GM18502 (cell line): ENCODE measurements at regions not wholly inside any gene's neighbourhood (a gene's known extent, or its start where the extent isn't known, plus 50 kb on each side); places are given as distances from the start of the nearest gene placed in this dataset.
"Not testable (repeated sequence)": the region's sequence is repeated elsewhere in the genome, so short reads cannot be mapped to it uniquely, and the experiment has no call there.

Experiments used
- ATAC-seq: cut with Tn5 transposase; IDR thresholded peaks from one replicate; pipeline ENCODE4 v1.9.1; 2021; ENCODE audit warnings: mild to moderate bottlenecking; ENCODE audit not compliant: unreplicated experiment, poor library complexity

DNA sequence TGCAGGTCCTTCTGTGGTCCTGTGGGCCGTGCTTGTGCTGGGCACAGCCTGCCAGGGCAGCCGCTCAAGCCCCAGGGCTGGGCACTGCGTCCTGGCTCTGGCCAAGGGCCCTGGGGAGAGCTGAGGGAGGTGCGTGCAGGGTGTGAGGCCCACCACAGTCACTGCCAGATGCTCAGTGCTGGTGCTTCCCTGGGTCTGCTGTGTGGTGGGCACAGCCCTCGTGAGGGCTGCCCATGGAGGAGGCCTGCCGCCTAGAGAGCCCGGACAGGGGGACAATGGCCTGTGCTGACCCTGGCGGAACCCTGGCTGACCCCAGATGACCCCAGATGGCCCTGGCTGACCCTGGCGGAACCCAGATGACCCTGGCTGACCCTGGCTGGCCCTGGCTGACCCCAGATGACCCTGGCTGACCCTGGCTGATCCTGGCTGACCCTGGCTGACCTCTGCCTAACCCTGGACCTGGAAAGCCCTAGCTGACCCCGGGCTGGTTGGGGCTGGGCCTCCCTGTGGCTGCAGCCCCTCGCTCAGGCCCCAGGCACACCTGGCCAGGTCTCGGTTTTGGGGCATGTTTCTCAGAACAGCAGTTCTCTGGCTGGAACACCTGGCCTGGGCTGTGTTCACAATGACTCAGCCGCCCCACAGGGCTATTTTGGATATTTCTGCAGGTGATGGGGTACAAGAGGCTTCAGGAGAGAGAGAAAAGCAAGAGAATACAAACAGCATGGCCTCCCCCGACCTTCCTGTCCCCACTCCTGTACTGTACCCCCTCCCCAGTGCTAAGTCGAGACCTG is 55.4 kb downstream of the TMEM121 start:
- peak; percentile 40 for ATAC-seq

DNA sequence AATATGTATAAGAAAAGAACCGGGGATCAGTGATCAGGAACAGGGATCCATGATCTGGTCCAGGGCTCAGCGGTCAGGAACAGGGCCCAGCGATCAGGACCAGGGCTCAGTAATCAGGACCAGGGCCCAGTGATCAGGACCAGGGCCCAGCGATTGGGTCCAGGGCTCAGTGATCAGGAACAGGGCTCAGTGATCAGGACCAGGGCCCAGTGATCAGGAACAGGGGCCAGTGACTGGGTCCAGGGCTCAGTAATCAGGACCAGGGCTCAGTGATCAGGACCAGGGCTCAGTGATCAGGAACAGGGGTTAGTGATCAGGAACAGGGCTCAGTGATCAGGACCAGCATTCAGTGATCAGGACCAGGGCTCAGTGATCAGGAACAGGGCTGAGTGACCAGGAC is 56.3 kb downstream of the TMEM121 start:
- peak; percentile 14 for ATAC-seq

DNA sequence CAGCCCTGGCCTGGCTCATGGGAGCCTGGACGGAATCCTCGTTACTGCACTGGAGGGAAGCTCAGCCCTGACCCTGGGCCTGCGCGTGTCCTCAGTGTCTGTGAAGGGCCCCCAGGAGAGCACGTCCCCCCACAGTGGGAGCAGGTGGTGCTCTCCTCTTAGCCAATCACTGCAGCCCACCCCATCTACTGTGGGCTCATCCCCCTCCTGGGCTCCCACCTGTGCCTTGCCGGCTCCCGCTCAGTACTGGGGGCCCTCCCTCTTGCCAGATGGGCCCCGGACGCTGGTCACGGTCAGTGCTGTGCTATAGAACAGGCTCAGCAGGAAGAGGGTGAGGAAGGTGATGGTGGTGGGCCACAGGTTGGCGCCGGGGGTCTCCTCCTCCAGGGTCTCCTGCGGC is 57.5 kb downstream of the TMEM121 start:
- ATAC-seq = not testable (repeated sequence)

DNA sequence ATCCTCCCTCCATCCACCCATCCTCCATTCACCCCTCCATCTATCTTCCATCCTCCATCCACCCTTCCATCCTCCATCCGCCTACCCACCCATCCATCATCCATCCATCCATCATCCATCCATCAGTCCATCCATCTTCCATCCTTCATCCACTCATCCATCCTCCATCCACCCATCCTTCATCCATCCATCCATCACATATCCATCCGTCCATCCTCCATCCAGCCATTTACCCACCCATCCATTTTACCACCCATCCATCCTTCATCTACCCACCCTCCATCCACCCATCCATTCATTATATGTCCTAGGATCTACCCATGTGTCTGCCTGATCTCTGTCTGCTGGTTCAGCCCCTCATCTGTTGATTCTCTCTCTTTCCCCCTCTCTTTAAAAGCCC is 58.9 kb downstream of the TMEM121 start:
- ATAC-seq = not testable (repeated sequence)

DNA sequence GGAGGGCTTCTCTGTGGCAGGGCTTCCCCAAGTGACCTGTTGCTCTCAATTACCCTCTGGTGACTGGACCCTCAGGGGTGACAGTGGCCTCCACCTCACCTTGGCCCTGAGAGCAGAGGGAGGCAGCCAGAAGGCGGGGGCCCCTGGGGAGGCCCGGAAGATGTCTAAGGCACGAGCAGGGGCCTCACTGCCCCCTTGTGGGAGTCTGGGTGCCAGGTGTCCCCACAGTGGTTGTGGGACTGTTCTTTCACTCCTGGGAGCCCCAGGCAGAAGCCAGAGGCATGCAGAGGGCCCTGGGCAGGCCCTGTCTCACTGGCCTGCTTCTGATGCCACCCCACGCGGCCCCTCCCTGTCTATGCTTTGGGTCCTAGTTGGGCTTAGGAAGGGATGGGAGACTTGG is 59.3 kb downstream of the TMEM121 start:
- not testable (repeated sequence) for ATAC-seq

DNA sequence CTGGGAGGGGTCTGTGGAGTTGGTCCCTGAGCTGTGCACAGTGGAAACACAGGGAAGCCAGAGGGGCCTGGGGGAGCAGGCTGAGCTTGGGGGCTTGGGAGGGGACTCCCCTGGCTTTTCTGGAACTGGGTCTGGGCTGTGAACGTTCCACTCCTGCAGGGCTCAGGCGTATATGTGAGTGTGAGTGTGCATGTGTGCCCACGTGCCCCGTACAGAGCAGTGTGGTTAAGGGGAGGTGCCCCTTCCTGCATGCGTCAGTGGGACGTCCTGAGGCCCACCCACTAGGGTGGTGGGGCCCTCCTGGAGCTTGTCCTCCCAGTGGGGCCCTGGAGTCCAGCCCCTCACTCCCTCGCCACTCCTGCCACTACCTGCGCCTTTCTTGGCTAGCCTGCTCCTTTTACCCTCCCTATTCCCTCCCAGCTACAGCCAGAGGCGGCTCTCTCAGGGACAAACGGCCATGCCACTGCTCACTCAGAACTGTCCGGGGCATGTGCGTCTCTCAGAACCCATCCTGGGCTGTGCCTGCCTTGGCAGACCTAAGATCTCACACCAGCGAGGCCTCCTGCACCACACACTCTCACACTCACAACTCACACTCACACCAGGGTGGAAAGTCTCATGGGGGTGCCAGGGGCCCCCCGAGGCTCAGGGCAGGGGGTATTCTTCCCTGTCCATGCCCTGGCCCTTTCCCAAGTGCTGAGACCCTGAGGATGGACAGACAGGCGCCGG is 59.9 kb downstream of the TMEM121 start:
- ATAC-seq = not testable (repeated sequence)

DNA sequence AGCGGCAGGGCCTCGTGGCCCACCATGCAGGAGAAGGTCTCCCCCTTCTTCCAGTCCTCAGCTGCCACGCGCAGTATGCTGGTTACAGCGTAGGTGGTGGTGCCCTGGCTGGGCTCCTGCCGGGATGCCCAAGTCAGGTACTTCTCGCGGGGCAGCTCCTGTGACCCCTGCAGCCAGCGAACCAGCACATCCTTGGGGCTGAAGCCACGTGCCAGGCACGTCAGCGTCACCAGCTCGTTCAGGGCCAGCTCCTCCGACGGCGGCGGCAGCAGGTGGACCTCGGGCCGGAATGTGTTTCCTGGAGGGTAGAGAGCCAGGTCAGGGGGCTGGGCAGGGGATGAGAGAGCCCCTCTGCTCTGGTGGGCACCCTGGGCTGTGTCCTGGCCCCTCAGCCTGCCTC is 60.7 kb downstream of the TMEM121 start:
- not testable (repeated sequence) for ATAC-seq

DNA sequence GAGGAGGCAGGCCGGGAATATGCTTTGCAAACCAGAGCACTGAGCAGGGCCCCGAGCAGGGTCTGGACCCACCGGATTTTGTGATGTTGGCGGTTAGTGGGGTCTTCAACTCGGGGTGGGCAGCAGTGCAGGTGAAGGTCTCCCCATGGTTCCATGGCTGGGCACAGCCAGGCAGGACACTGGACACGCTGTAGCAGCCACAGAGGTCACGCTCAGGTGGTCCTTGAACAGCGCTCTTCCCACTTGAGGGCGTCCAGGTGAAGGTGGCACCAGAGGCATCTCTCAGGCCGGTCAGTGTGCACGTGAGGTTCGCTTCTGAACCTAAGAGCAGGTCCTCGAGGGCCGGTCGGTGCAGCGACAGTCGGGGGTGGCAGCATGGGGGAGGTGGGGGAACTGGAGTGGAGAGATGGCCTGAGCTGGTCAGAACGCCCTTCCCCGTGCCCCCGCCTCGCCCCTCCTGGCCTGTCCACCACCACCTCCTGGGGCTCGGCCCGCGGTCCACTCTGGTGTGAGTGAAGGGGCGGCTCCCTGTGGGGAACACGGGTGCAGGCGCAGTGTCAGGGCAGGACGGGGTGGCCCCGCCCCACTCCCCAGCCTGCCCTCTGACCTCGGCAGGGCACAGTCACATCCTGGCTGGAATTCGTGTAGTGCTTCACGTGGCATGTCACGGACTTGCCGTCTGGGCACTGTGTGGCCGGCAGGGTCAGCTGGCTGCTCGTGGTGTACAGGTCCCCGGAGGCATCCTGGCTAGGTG is 61.3 kb downstream of the TMEM121 start:
- ATAC-seq = not testable (repeated sequence)

DNA sequence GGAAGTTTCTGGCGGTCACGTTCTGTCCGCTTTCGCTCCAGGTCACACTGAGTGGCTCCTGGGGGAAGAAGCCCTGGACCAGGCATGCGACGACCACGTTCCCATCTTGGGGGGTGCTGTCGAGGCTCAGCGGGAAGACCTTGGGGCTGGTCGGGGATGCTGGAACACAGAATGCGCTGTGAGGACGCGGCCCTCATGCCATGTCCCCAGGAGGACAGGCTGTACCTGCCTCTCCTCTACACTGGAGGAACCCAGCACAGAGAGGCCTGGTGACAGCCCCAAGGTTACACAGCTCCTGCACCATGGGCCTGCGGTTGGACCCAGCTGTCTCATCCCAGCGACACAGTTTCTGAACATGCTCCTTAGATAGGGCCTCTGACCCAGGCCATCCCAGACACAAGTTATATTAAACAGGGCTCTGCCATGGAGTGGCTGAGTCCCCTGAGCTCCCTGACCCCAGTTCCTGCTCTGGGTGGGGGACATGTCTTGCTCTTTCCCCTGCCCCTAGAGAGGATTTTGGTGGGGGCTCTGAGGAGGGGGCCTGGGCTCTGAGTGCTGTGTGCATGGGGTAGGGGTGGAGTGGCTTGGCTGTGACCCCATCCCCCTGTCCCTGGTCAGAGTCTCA is 62.0 kb downstream of the TMEM121 start:
- no peak for ATAC-seq

DNA sequence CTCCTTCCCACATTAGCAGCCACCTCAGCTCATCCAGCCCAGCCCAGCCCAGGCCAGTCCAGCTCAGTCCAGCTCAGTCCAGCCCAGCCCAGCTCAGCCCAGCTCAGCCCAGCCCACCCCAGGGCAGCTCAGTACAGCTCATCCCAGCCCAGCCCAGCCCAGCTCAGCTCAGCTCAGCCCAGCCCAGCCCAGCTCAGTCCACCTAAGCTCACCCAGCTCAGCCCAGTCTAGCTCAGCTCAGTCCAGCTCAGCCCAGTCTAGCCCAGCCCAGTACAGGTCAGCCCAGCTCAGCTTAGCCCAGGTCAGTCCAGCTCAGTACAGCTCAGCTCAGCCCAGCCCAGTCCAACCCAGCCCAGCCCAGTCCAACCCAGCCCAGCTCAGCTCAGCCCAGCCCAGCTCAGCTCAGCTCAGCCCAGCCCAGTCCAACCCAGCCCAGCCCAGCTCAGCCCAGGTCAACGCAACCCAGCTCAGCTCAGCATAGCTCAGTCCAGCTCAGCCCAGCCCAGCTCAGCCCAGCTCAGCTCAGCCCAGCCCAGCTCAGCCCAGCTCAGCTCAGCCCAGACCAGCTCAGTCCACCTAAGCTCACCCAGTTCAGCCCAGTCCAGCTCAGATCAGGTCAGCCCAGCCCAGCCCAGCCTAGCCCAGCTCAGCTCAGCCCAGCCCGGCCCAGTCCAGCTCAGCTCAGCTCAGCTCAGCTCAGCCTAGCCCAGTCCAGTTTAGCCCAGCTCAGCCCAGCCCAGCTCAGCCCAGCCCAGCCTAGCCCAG is 63.0 kb downstream of the TMEM121 start:
- no peak for ATAC-seq

DNA sequence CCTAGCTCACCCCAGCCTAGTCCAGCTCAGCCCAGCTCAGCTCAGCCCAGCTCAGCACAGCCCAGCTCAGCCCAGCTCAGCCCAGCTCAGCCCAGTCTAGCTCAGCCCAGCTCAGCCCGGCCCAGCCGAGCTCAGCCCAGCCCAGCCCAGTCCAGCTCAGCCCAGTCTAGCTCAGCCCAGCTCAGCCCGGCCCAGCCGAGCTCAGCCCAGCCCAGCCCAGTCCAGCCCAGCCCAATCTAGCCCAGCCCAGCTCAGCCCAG is 63.5 kb downstream of the TMEM121 start:
- not testable (repeated sequence) for ATAC-seq

DNA sequence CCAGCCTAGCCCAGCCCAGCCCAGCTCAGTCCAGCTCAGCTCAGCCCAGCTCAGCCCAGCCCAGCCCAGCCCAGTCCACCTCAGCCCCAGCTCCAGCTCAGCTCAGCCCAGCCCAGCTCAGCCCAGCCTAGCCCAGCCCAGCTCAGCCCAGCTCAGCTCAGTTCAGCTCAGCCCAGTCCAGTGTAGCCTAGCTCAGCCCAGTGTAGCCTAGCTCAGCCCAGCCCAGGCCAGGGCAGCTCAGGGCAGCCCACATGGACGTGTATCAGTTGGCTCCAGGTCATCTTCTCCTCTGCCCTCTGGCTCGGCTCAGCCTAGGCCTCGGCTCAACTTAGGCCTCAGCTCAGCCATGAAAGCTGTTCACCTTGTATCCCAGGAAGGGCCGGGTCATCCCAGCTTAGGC is 64.7 kb downstream of the TMEM121 start:
- no peak for ATAC-seq

DNA sequence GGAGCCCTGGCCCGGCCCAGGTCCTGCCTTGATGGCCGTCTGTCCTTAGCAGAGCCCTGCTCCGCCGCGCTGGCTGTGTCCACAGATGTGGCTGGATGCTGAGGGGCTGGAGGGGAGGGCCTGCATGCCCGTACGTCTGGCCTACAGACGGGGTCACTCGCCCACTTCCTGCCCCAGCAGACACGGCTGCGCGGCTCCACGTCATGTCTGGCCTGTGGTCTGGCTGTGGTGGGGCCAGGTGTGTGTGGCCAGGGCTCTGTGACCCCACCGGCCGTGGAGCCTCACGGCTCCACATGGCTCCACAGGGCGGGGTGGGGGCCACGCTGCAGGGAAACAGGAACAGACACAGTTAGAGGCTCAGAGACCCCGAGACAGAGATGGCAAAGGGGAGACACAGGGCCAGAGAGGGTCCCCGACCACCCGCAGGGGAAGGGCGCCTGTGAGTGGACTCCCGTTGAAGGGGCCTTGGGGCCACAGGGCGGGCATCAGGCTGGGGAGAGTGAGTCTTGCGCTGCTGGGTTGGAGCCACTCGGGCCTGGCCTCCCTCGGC is 65.5 kb downstream of the TMEM121 start:
- not testable (repeated sequence) for ATAC-seq

DNA sequence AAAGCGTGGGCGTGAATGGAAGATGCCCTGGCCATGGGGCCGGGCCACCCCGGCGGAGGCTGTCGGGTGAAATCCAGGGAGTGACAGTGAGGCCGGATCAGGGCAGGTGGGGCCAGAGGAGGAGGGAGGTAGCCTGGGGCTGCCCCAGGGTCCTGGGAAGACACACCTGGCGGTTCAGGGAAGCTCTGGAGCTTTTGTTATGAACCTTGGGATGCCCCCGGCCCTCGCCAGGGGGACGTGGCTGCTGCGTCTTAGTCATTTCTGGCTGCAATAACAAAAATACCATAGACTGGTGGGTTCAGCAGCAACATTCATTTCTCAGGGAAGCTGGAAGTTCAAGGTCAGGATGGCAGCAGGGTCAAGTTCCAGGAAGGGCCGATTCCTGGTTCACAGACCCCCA is 66.3 kb downstream of the TMEM121 start:
- not testable (repeated sequence) for ATAC-seq

DNA sequence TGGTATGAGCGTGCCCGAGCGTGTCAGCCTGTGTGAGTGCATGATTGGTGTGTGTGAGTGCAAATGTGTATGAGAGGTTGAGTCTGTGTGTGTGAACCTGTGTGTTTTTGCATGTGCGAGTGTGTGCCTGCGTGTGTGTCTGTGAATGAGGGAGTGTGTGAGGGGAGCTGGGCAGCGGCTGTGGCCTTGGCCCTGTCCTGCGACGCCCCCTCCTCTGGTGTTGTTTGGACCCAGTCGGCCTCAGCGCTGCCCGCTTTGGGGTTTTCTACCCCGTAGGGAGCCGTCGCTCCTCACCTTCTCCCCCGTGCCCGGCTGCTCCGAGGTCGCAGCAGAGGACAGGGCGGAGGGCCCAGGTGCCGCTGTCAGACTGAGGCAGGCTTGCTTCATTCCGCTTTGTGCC is 69.0 kb downstream of the TMEM121 start:
- not testable (repeated sequence) for ATAC-seq

DNA sequence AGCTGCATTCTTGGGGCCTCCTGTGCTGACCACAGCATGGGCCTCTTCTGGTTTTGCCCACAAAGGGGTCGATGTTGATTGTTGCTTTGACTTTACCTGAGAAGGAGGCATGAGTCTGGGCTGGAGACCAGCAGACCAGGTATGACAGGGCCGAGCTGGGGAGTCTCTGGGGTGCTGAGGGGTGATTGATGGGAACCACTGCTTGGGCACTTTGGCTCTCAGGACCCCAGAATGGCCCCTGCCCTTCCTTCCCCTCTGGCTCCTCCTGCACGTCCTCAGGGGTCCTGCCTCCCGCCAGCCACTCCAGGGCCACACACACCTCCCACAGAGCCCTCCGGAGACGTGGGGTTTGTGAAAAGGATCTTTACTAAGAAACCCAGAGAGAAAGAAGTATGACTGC is 70.0 kb downstream of the TMEM121 start:
- ATAC-seq = not testable (repeated sequence)

DNA sequence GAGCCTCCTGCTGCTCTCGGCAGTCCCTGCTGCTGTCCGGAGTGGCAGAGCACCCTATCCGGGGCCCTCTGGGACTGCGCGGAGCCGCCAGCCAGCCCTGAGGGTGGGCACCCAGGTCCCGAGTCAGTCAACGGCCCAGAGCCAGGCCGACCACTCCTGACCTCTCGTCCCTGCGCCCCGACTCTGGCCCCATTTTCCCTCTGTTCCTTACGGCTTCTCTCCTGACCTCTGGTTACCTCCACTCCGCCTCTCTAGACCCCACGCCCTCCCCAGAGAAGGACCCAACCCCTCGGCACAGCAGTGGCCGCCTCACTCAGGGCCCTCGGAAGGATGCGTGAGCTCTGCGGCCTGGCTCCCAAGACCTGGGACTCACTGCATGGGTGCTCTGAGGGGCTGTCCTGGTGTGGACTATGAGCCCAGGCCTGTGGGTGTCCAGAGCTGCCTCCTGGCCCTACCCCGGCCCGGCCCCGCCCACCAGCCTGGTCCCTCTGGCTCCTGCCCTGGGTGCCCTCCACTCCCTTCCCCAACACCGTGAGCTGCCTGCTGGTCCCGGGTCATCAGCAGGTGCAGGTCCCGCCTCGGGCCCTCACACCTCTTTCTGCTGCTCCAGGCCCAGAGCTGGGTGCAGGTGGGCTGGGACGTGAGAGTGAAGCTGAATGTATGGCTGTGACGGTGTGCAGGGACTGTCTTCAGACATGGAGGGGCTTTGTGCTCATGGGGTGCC is 71.8 kb downstream of the TMEM121 start:
- not testable (repeated sequence) for ATAC-seq

DNA sequence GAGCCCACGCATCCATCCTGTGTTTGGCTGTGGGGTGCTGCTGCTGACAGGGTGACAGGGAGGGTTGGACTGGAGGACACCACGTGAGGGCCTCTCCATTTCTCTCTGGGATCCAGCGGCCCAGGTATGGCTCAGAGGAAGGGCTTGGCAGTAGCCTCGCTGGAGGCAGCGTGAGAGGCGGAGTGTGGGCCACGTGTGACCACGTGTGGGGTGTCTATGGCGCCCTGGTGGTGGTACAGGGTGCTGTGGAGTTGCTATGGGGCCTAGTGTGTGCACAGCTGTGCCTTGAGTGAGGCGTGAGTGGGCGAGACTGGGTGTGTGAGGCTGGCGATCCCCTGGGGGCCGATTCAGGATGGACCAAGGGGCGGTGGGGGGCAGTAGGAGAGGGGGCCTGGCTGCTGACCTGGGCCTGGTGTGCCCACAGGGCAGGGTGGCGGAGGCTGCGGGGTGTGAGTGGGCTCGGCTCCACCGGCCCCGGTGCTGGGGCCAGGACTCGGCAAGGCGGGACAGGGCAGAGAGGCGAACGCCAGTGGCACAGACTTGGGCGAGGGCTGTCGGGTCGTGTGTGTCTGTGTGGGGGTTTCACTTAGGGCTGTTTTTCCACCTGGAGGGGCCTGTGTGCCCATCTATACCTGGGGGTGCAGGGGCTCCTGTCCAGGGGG is 72.7 kb downstream of the TMEM121 start:
- ATAC-seq = not testable (repeated sequence)
